ENCODE measurements at regions not wholly inside any gene's neighbourhood (a gene's known extent, or its start where the extent isn't known, plus 50 kb on each side); places are given as distances from the start of the nearest gene placed in this dataset.

DNA sequence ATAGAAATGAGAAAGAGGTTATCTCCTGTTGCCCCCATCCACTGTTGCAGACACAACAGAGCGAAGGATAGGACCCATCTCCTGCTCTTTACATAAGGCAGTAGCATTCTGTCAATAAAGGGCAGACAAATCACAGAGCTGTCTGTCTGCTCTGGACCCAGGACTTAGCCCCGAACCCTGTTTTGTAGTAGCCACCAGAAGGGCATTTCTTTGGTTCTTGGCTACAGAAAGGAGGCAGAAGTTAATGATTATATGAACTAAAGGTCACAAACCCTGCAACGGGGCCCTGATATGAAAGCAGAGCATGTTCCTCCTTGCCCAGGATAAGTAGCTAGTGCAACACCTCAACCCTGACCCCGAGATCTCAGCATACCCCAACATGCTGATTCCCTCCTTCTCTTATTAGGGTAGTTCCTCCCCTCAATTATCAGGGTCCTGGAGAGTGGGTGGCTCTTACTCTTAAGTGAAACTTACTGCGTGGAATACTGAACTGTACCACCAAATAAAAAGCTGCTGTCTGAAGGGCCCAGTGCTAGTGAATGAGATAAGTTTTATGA, 680.4 kb upstream of the SPRY2 start:
- H3K4me3 ChIP-seq (ENCODE audit: control insufficient read depth in 1 of 2, extremely low read depth in 1 of 2, low read length in 1 of 2) = no peak overlapping the region
- Mint-ChIP-seq H3K4me3 (no peak overlapping the region), H3K36me3 (no peaks in the 10 kb centered on the region), H3K4me1 (no peaks in the 10 kb centered on the region), H3K9me3 (peaks cover 10 to 22% (median 10%) of the 10 kb centered on the region in 3 donors), H3K27me3 (no peaks in the 10 kb centered on the region), H3K27ac (no peak overlapping the region)
- no peaks in the 10 kb centered on the region for H3K4me1 ChIP-seq (ENCODE audit: control insufficient read depth in 1 of 2, extremely low read depth in 1 of 2, insufficient read depth in 2 of 2, low read length in 2 of 2)
- no peak overlapping the region for H3K27ac ChIP-seq (ENCODE audit: low read length)
- no peaks in the 10 kb centered on the region for H3K27me3 ChIP-seq (replicated peaks in 1 of 2; ENCODE audit: control insufficient read depth in 2 of 2, extremely low read depth in 1 of 2, insufficient read depth in 2 of 2, low read length in 1 of 2)
- WGBS (ENCODE audit: insufficient coverage) = 76% methylated on average over 2 of the region's 5 CpGs
- H3K36me3 ChIP-seq (ENCODE audit: control insufficient read depth in 2 of 2, extremely low read depth in 1 of 2, insufficient read depth in 1 of 2, low read length in 1 of 2) = no peaks in the 10 kb centered on the region
- ATAC-seq (replicated peaks in 1 of 4) (no peak), DNase-seq (no peak)
- no peaks in the 10 kb centered on the region for H3K9me3 ChIP-seq
- POLR2A ChIA-PET = no interaction called here
- CTCF ChIA-PET = no interaction called here

DNA sequence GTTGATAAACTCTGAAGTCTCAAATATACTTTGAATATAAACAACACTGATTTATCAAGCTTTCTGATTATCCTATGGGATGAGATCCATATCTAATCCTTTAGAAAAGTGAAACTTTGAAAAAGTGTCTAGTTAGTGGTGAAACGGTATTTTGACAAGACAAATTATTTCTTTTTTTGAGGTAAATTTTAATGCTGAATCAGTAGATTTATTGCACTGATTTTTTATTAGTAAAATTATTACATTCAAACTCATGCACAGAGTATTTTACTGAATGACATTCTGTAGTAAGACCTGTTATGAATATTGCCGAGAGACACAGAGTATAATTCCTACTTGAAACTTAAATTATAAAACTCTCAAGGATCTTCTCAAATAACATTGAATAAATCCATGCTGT, 679.1 kb upstream of the SPRY2 start:
- no peak overlapping the region for H3K27ac Mint-ChIP-seq
- Histone ChIP-seq H3K36me3 (ENCODE audit: control insufficient read depth in 2 of 2, extremely low read depth in 1 of 2, insufficient read depth in 1 of 2, low read length in 1 of 2) (no peaks in the 10 kb centered on the region), H3K4me1 (ENCODE audit: control insufficient read depth in 1 of 2, extremely low read depth in 1 of 2, insufficient read depth in 2 of 2, low read length in 2 of 2) (no peaks in the 10 kb centered on the region), H3K9me3 (no peaks in the 10 kb centered on the region), H3K27me3 (replicated peaks in 1 of 2; ENCODE audit: control insufficient read depth in 2 of 2, extremely low read depth in 1 of 2, insufficient read depth in 2 of 2, low read length in 1 of 2) (no peaks in the 10 kb centered on the region), H3K27ac (ENCODE audit: low read length) (no peak overlapping the region), H3K4me3 (ENCODE audit: control insufficient read depth in 1 of 2, extremely low read depth in 1 of 2, low read length in 1 of 2) (no peak overlapping the region)
- no peak overlapping the region for H3K4me3 Mint-ChIP-seq
- peaks cover 6 to 29% (median 10%) of the 10 kb centered on the region in 3 donors for H3K9me3 Mint-ChIP-seq
- H3K4me1 Mint-ChIP-seq = no peaks in the 10 kb centered on the region
- H3K27me3 Mint-ChIP-seq = no peaks in the 10 kb centered on the region
- CTCF ChIA-PET = interaction anchor here in 1 of 2 donors (0.6 kb wide), 1 partner anchor 40 kb away, joined by 3 read pairs; no protein-coding TSS in a partner anchor
- DNase-seq = no peak
- H3K36me3 Mint-ChIP-seq = no peaks in the 10 kb centered on the region
- ATAC-seq (replicated peaks in 1 of 4) = no peak
- POLR2A ChIA-PET = no interaction called here
- no CpG with 5 or more reads among the region's 2 CpGs for WGBS (ENCODE audit: insufficient coverage)

DNA sequence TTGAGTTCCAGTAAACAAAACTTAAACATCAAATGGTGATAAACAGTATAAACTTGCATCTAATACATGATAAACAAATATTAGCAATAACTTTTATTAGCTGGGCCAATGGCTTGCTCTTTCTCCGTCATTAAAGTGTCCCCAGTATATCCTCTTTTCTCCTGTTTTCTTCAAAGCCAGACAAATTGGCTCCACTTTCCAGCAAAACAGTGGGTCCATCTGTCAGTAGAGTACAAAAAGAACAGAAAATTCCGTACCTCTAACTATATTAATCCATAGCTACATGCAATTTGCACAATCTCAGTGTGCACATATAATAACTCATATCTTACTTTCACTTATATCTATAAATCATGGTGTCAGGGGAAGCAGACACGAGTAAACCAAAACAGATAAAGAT, 678.0 kb upstream of the SPRY2 start:
- no peaks in the 10 kb centered on the region for H3K36me3 Mint-ChIP-seq
- H3K27me3 Mint-ChIP-seq = no peaks in the 10 kb centered on the region
- peaks cover 4 to 30% (median 8%) of the 10 kb centered on the region in 3 donors for H3K9me3 Mint-ChIP-seq
- DNase-seq (no peak), ATAC-seq (replicated peaks in 1 of 4) (no peak)
- 100% methylated on average over 1 of the region's 3 CpGs for WGBS (ENCODE audit: insufficient coverage)
- ChIA-PET CTCF (interaction anchor here in 1 of 2 donors (2.0 kb wide), 1 partner anchor 1340 kb away, joined by 18 read pairs; no protein-coding TSS in a partner anchor), POLR2A (no interaction called here)
- Histone ChIP-seq H3K4me1 (ENCODE audit: control insufficient read depth in 1 of 2, extremely low read depth in 1 of 2, insufficient read depth in 2 of 2, low read length in 2 of 2) (no peaks in the 10 kb centered on the region), H3K27me3 (replicated peaks in 1 of 2; ENCODE audit: control insufficient read depth in 2 of 2, extremely low read depth in 1 of 2, insufficient read depth in 2 of 2, low read length in 1 of 2) (no peaks in the 10 kb centered on the region), H3K4me3 (ENCODE audit: control insufficient read depth in 1 of 2, extremely low read depth in 1 of 2, low read length in 1 of 2) (no peak overlapping the region), H3K36me3 (ENCODE audit: control insufficient read depth in 2 of 2, extremely low read depth in 1 of 2, insufficient read depth in 1 of 2, low read length in 1 of 2) (no peaks in the 10 kb centered on the region), H3K9me3 (no peaks in the 10 kb centered on the region), H3K27ac (ENCODE audit: low read length) (no peak overlapping the region)
- no peaks in the 10 kb centered on the region for H3K4me1 Mint-ChIP-seq
- no peak overlapping the region for H3K27ac Mint-ChIP-seq
- H3K4me3 Mint-ChIP-seq = no peak overlapping the region

DNA sequence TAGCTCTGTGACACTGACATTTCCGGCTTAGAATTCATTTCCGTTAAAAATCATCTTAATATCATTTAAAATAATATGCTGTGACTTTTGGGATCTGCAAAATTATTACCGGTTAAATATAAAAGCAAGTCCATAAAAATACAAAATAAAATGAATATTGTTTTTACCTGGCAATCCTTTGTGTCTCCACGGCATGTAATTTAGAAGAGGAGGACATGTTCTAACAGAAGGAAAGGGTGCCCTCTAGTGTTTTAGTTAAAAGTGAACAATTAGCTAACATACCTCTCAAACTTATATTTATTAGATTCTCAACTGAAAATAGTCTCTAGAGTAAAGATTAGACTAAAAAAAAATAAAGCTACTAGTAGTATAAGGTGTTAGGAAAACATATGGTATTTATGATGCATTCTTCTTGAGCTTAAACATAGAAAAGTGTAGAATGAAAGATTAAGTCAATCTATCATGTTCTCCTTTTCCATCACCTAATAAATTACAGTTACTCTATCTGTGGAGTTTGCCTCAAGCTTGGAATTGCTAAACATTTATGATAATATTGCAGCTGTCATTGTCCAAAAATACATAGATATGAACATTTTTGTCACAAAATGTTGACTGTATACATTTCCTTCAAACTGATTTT, 676.7 kb upstream of the SPRY2 start:
- Mint-ChIP-seq H3K4me1 (no peaks in the 10 kb centered on the region), H3K9me3 (peaks cover 5 to 23% (median 8%) of the 10 kb centered on the region in 3 donors), H3K4me3 (no peak overlapping the region), H3K36me3 (no peaks in the 10 kb centered on the region), H3K27me3 (no peaks in the 10 kb centered on the region), H3K27ac (no peak overlapping the region)
- Histone ChIP-seq H3K27ac (ENCODE audit: low read length) (no peak overlapping the region), H3K4me3 (ENCODE audit: control insufficient read depth in 1 of 2, extremely low read depth in 1 of 2, low read length in 1 of 2) (no peak overlapping the region), H3K36me3 (ENCODE audit: control insufficient read depth in 2 of 2, extremely low read depth in 1 of 2, insufficient read depth in 1 of 2, low read length in 1 of 2) (no peaks in the 10 kb centered on the region), H3K4me1 (ENCODE audit: control insufficient read depth in 1 of 2, extremely low read depth in 1 of 2, insufficient read depth in 2 of 2, low read length in 2 of 2) (no peaks in the 10 kb centered on the region), H3K27me3 (replicated peaks in 1 of 2; ENCODE audit: control insufficient read depth in 2 of 2, extremely low read depth in 1 of 2, insufficient read depth in 2 of 2, low read length in 1 of 2) (no peaks in the 10 kb centered on the region), H3K9me3 (no peaks in the 10 kb centered on the region)
- DNase-seq (peak in 1 of 35 experiments; percentile 26), ATAC-seq (replicated peaks in 1 of 4) (no peak)
- ChIA-PET POLR2A (no interaction called here), CTCF (interaction anchor here in 1 of 2 donors (2.0 kb wide), 1 partner anchor 1338 kb away, joined by 18 read pairs; no protein-coding TSS in a partner anchor)
- WGBS (ENCODE audit: insufficient coverage) = no CpG with 5 or more reads among the region's 4 CpGs

DNA sequence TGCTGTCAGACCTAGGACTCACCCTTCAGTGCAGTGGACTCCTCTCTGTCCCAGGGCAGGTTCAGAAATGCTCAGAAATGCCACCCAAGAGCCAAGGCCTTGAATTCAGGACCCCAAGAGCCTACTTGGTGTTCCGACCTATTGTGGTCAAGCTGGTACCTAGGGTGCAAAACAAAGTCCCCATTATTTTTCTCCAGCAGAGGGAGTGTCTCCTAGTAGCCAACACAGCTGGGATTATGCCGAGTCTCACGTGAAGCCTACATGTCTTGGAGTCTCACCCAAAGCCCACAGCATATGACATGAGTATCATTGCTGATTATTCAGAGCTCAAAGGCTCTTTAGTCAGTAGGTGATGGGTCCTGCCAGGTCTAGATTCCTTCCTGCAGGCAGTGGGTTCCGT, 671.1 kb upstream of the SPRY2 start:
- H3K27ac ChIP-seq (ENCODE audit: low read length) = no peak overlapping the region
- no peak for DNase-seq
- Mint-ChIP-seq H3K4me3 (no peak overlapping the region), H3K27ac (no peak overlapping the region), H3K27me3 (no peaks in the 10 kb centered on the region), H3K36me3 (no peaks in the 10 kb centered on the region), H3K9me3 (peaks cover 7 to 30% (median 15%) of the 10 kb centered on the region in 3 donors), H3K4me1 (no peaks in the 10 kb centered on the region)
- ChIA-PET CTCF (no interaction called here), POLR2A (interaction anchor here in 1 of 2 donors (0.5 kb wide), 1 partner anchor 7 kb away, joined by 3 read pairs; no protein-coding TSS in a partner anchor)
- H3K9me3 ChIP-seq = no peaks in the 10 kb centered on the region
- H3K4me3 ChIP-seq (ENCODE audit: control insufficient read depth in 1 of 2, extremely low read depth in 1 of 2, low read length in 1 of 2) = no peak overlapping the region
- WGBS (ENCODE audit: insufficient coverage) = 83% methylated on average over 2 of the region's 4 CpGs
- ATAC-seq (replicated peaks in 1 of 4) = no peak
- no peaks in the 10 kb centered on the region for H3K36me3 ChIP-seq (ENCODE audit: control insufficient read depth in 2 of 2, extremely low read depth in 1 of 2, insufficient read depth in 1 of 2, low read length in 1 of 2)
- H3K27me3 ChIP-seq (replicated peaks in 1 of 2; ENCODE audit: control insufficient read depth in 2 of 2, extremely low read depth in 1 of 2, insufficient read depth in 2 of 2, low read length in 1 of 2) = no peaks in the 10 kb centered on the region
- no peaks in the 10 kb centered on the region for H3K4me1 ChIP-seq (ENCODE audit: control insufficient read depth in 1 of 2, extremely low read depth in 1 of 2, insufficient read depth in 2 of 2, low read length in 2 of 2)

DNA sequence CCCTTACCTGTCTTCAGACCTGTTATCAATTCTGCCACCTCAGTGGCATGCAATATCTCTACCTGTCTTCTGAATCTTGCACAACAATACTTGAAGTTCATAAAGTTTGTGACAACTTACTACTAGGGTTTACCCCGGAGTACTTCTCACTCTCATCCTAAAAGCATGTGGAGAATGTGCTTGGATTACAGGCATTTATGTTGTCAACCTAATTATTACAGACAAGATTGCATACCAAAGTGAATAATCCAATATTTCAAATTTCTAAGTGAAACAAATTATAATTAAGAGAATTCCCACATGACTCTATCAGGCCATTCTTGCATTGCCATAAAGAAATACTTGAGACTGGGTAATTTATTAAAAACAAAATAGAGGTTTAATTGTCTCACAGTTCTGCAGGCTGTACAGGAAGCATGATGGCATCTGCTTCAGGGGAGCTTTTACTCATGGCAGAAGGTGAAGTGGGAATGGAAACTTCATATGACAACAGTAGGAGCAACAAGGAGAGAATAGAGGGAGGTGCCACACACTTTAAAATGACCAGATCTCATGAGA, 661.0 kb upstream of the SPRY2 start:
- no peaks in the 10 kb centered on the region for H3K36me3 Mint-ChIP-seq
- CTCF ChIA-PET = no interaction called here

More for the DNA sequence above, 661.0 kb upstream of the SPRY2 start:
- H3K36me3 ChIP-seq (ENCODE audit: control insufficient read depth in 2 of 2, extremely low read depth in 1 of 2, insufficient read depth in 1 of 2, low read length in 1 of 2) = no peaks in the 10 kb centered on the region
- no peaks in the 10 kb centered on the region for H3K4me1 ChIP-seq (ENCODE audit: control insufficient read depth in 1 of 2, extremely low read depth in 1 of 2, insufficient read depth in 2 of 2, low read length in 2 of 2)
- H3K4me1 Mint-ChIP-seq = no peaks in the 10 kb centered on the region
- WGBS (ENCODE audit: insufficient coverage) = no CpG with 5 or more reads among the region's 1 CpG
- H3K9me3 Mint-ChIP-seq = peaks cover 4 to 16% (median 15%) of the 10 kb centered on the region in 3 donors
- no peaks in the 10 kb centered on the region for H3K27me3 ChIP-seq (replicated peaks in 1 of 2; ENCODE audit: control insufficient read depth in 2 of 2, extremely low read depth in 1 of 2, insufficient read depth in 2 of 2, low read length in 1 of 2)
- H3K27ac Mint-ChIP-seq = no peak overlapping the region
- ATAC-seq (replicated peaks in 1 of 4) (no peak), DNase-seq (no peak)
- no peaks in the 10 kb centered on the region for H3K9me3 ChIP-seq
- H3K4me3 ChIP-seq (ENCODE audit: control insufficient read depth in 1 of 2, extremely low read depth in 1 of 2, low read length in 1 of 2) = no peak overlapping the region
- H3K4me3 Mint-ChIP-seq = no peak overlapping the region
- H3K27me3 Mint-ChIP-seq = no peaks in the 10 kb centered on the region
- H3K27ac ChIP-seq (ENCODE audit: low read length) = no peak overlapping the region
- POLR2A ChIA-PET = no interaction called here
